Mesenchymal stem cell (in vitro differentiated cells and primary cell): ENCODE measurements at regions not wholly inside any gene's neighbourhood (a gene's known extent, or its start where the extent isn't known, plus 50 kb on each side); places are given as distances from the start of the nearest gene placed in this dataset.

Experiments used
- DNase-seq: peaks from one replicate; pipeline ENCODE4 v3.0.0-alpha.2; 2013
- H2AFZ ChIP-seq: one replicate; pipeline ENCODE4 v1.6.1; 2013; ENCODE audit warnings: low read depth, mild to moderate bottlenecking, control low read depth, inconsistent platforms, low read length, moderate library complexity
- H2AK5ac ChIP-seq: 2 replicates; pipeline ENCODE4 v1.6.1; 2013; ENCODE audit warnings: low read length, moderate library complexity, mild to moderate bottlenecking, inconsistent platforms; ENCODE audit not compliant: severe bottlenecking
- H2BK120ac ChIP-seq: one replicate; pipeline ENCODE4 v1.6.1; 2013; ENCODE audit warnings: low read depth, mild to moderate bottlenecking, inconsistent platforms, low read length, moderate library complexity
- H2BK12ac ChIP-seq, 2 experiments: one replicate each; pipeline ENCODE4 v1.6.1; 2013; ENCODE audit warnings: inconsistent platforms in 2 of 2, low read length in 2 of 2, mild to moderate bottlenecking in 2 of 2, moderate library complexity in 2 of 2, control low read depth in 1 of 2
- H2BK15ac ChIP-seq: one replicate; pipeline ENCODE4 v1.6.1; 2013; ENCODE audit warnings: mild to moderate bottlenecking, low read depth, inconsistent platforms; ENCODE audit not compliant: poor library complexity, severe bottlenecking
- H2BK5ac ChIP-seq: 2 replicates; pipeline ENCODE4 v1.6.1; 2013; ENCODE audit warnings: low read depth, mild to moderate bottlenecking, low read length, control low read depth, inconsistent platforms; ENCODE audit not compliant: poor library complexity, severe bottlenecking
- H3K14ac ChIP-seq, 2 experiments: one replicate each; pipeline ENCODE4 v1.6.1; 2013; ENCODE audit warnings: inconsistent platforms in 2 of 2, low read length in 2 of 2, control low read depth in 1 of 2, mild to moderate bottlenecking in 1 of 2, moderate library complexity in 1 of 2
- H3K18ac ChIP-seq, 2 experiments: one replicate each; pipeline ENCODE4 v1.6.1; 2013; ENCODE audit warnings: inconsistent platforms in 2 of 2, low read length in 2 of 2, control low read depth in 1 of 2, low read depth in 1 of 2, mild to moderate bottlenecking in 1 of 2
- H3K23ac ChIP-seq, 2 experiments: one replicate each; pipeline ENCODE4 v1.6.1; 2013; ENCODE audit warnings: inconsistent platforms in 2 of 2, low read length in 2 of 2, mild to moderate bottlenecking in 2 of 2, moderate library complexity in 2 of 2, control low read depth in 1 of 2
- H3K27ac ChIP-seq: 2 replicates; pipeline ENCODE4 v1.5.1; 2013; ENCODE audit warnings: mild to moderate bottlenecking, moderate library complexity, low read length, control low read depth, inconsistent platforms; ENCODE audit not compliant: poor library complexity, severe bottlenecking
- H3K27me3 ChIP-seq, 2 experiments: 2 replicates each; pipeline versions ENCODE4 v1.6.1 to v1.7.0; 2013; ENCODE audit warnings: low read length in 2 of 2, mild to moderate bottlenecking in 2 of 2, moderate library complexity in 2 of 2, control low read depth in 1 of 2, inconsistent platforms in 1 of 2; ENCODE audit not compliant: control insufficient read depth in 1 of 2, insufficient read depth in 1 of 2
- H3K36me3 ChIP-seq, 2 experiments: 2 replicates each; pipeline versions ENCODE4 v1.6.1 to v1.7.0; 2013; ENCODE audit warnings: low read length in 2 of 2, control low read depth in 1 of 2, inconsistent platforms in 1 of 2, low read depth in 1 of 2, mild to moderate bottlenecking in 1 of 2; ENCODE audit not compliant: insufficient read depth in 2 of 2, control insufficient read depth in 1 of 2
- H3K4ac ChIP-seq, 2 experiments: one replicate each; pipeline ENCODE4 v1.6.1; 2013; ENCODE audit warnings: inconsistent platforms in 2 of 2, low read length in 2 of 2, mild to moderate bottlenecking in 2 of 2, moderate library complexity in 2 of 2, control low read depth in 1 of 2, low read depth in 1 of 2
- H3K4me1 ChIP-seq: 2 replicates; pipeline ENCODE4 v1.6.1; 2013; ENCODE audit warnings: low read depth, low read length, control low read depth; ENCODE audit not compliant: control insufficient read depth, insufficient read depth
- H3K4me2 ChIP-seq: 2 replicates; pipeline ENCODE4 v1.6.1; 2013; ENCODE audit warnings: low read length, mild to moderate bottlenecking, inconsistent platforms; ENCODE audit not compliant: poor library complexity, severe bottlenecking
- H3K4me3 ChIP-seq, 2 experiments: 2 replicates each; pipeline versions ENCODE4 v1.5.1 to v1.7.0; 2013; ENCODE audit warnings: low read length in 2 of 2, mild to moderate bottlenecking in 2 of 2, control low read depth in 1 of 2, low read depth in 1 of 2; ENCODE audit not compliant: insufficient read depth in 1 of 2
- H3K79me1 ChIP-seq: replicated peaks from 2 replicates; pipeline ENCODE4 v1.6.1; 2013; ENCODE audit warnings: mild to moderate bottlenecking, control low read depth, low read length, inconsistent platforms; ENCODE audit not compliant: poor library complexity, severe bottlenecking
- H3K9ac ChIP-seq: 2 replicates; pipeline ENCODE4 v1.7.0; 2013; ENCODE audit warnings: mild to moderate bottlenecking, low read length, moderate library complexity
- H3K9me3 ChIP-seq: 2 replicates; pipeline ENCODE4 v1.7.0; 2013; ENCODE audit warnings: mild to moderate bottlenecking, low read length; ENCODE audit not compliant: control insufficient read depth
- H4K8ac ChIP-seq: one replicate; pipeline ENCODE4 v1.6.1; 2013; ENCODE audit warnings: inconsistent platforms, mild to moderate bottlenecking, low read length, moderate library complexity
- H4K91ac ChIP-seq: one replicate; pipeline ENCODE4 v1.6.1; 2013; ENCODE audit warnings: mild to moderate bottlenecking, low read length, inconsistent platforms
- WGBS: methylation state at CpG from one replicate; pipeline ENCODE4 v1.1.7; 2013; ENCODE audit warnings: mixed read lengths; 5-methylcytosine and 5-hydroxymethylcytosine counted together

- H3K9ac ChIP-seq: no peak overlapping the region
- no peak overlapping the region for H4K8ac ChIP-seq
- H2BK15ac ChIP-seq: no peak overlapping the region
- DNase-seq: no peak
- no peak overlapping the region for H3K27ac ChIP-seq
- H3K36me3 ChIP-seq: no peaks in the 10 kb centered on the region
- H2BK12ac ChIP-seq: no peak overlapping the region
- no peak overlapping the region for H3K14ac ChIP-seq
- H3K23ac ChIP-seq: no peak overlapping the region
- no peak overlapping the region for H3K4me2 ChIP-seq
- H2AK5ac ChIP-seq: no peak overlapping the region
- H3K4me3 ChIP-seq: no peak overlapping the region
- H4K91ac ChIP-seq: no peak overlapping the region
- no peaks in the 10 kb centered on the region for H3K4me1 ChIP-seq
- H2AFZ ChIP-seq: no peak overlapping the region
- H3K4ac ChIP-seq: no peak overlapping the region
- H3K18ac ChIP-seq: no peak overlapping the region
- H3K27me3 ChIP-seq: no peaks in the 10 kb centered on the region
- H2BK120ac ChIP-seq: no peak overlapping the region
- peaks cover 6% of the 10 kb centered on the region for H3K9me3 ChIP-seq
- 60% methylated on average over 1 of the region's 2 CpGs for WGBS
- H3K79me1 ChIP-seq: no peaks in the 10 kb centered on the region
- no peak overlapping the region for H2BK5ac ChIP-seq
These were observed 1352.9 kb downstream of the NCAM2 start for GRCh38 chr21:22351076-22351475.

GRCh38 chr21:22352088-22352487 is 1353.9 kb downstream of the NCAM2 start:
- H3K9me3 ChIP-seq: peaks cover 5% of the 10 kb centered on the region
- DNase-seq: no peak
- WGBS: no CpG with 5 or more reads among the region's 1 CpG
- no peak overlapping the region for H4K91ac ChIP-seq
- H3K4me1 ChIP-seq: no peaks in the 10 kb centered on the region
- H2BK120ac ChIP-seq: no peak overlapping the region
- no peaks in the 10 kb centered on the region for H3K27me3 ChIP-seq
- no peak overlapping the region for H3K27ac ChIP-seq
- H3K4me2 ChIP-seq: no peak overlapping the region
- H3K14ac ChIP-seq: no peak overlapping the region
- H3K4me3 ChIP-seq: no peak overlapping the region
- H2AK5ac ChIP-seq: no peak overlapping the region
- no peak overlapping the region for H3K4ac ChIP-seq
- no peak overlapping the region for H3K9ac ChIP-seq
- H3K18ac ChIP-seq: no peak overlapping the region
- H3K36me3 ChIP-seq: no peaks in the 10 kb centered on the region
- H2BK5ac ChIP-seq: no peak overlapping the region
- no peak overlapping the region for H4K8ac ChIP-seq
- no peak overlapping the region for H2BK12ac ChIP-seq
- no peak overlapping the region for H2BK15ac ChIP-seq
- no peak overlapping the region for H3K23ac ChIP-seq
- H2AFZ ChIP-seq: no peak overlapping the region
- H3K79me1 ChIP-seq: no peaks in the 10 kb centered on the region

DNA sequence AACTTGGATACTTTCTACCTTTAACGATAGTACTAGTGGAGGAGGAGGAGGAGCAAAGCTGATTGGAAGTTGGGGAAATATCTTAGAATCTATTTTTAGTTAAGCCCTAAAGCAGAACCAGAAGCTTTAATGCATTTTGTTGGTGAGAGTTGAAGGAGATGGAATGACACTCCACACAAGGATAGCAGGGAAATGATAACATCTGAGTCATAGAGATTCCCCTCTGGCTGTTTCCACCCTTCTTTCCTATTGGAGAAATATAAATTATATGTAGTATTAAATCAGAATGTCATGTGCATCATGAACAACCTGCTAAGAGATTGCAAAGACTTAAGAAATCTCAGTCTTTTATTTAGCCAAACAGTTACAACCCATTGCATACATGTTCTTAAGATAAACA is 1357.7 kb downstream of the NCAM2 start:
- WGBS: 100% methylated on average over 1 of the region's 1 CpG
- Histone ChIP-seq H3K36me3 (no peaks in the 10 kb centered on the region), H3K4me1 (no peaks in the 10 kb centered on the region), H2AK5ac (no peak overlapping the region), H3K14ac (no peak overlapping the region), H2BK15ac (no peak overlapping the region), H2BK120ac (no peak overlapping the region), H3K9me3 (peaks cover 5% of the 10 kb centered on the region), H3K4ac (no peak overlapping the region), H2AFZ (no peak overlapping the region), H3K4me3 (no peak overlapping the region), H3K23ac (no peak overlapping the region), H3K18ac (no peak overlapping the region), H3K27me3 (no peaks in the 10 kb centered on the region), H3K4me2 (no peak overlapping the region), H3K27ac (no peak overlapping the region), H2BK12ac (no peak overlapping the region), H4K8ac (no peak overlapping the region), H2BK5ac (no peak overlapping the region), H3K79me1 (no peaks in the 10 kb centered on the region), H4K91ac (no peak overlapping the region), H3K9ac (no peak overlapping the region)
- no peak for DNase-seq

GRCh38 chr21:22356663-22357062 is 1358.5 kb downstream of the NCAM2 start:
- H3K23ac ChIP-seq: no peak overlapping the region
- WGBS: 14% methylated on average over 1 of the region's 4 CpGs

More at GRCh38 chr21:22356663-22357062, 1358.5 kb downstream of the NCAM2 start:
- Histone ChIP-seq H3K4me1 (no peaks in the 10 kb centered on the region), H3K4me3 (no peak overlapping the region), H2BK12ac (no peak overlapping the region), H3K27me3 (no peaks in the 10 kb centered on the region), H4K8ac (no peak overlapping the region), H3K9ac (no peak overlapping the region), H2AK5ac (no peak overlapping the region), H3K9me3 (peaks cover 5% of the 10 kb centered on the region), H3K4me2 (no peak overlapping the region), H3K14ac (no peak overlapping the region), H3K36me3 (no peaks in the 10 kb centered on the region), H3K4ac (no peak overlapping the region), H2AFZ (no peak overlapping the region), H4K91ac (no peak overlapping the region), H3K27ac (no peak overlapping the region), H2BK15ac (no peak overlapping the region), H3K18ac (no peak overlapping the region), H2BK120ac (no peak overlapping the region), H3K79me1 (no peaks in the 10 kb centered on the region), H2BK5ac (no peak overlapping the region)
- no peak for DNase-seq
